ENCODE measurements at regions not wholly inside any gene's neighbourhood (a gene's known extent, or its start where the extent isn't known, plus 50 kb on each side); places are given as distances from the start of the nearest gene placed in this dataset.

- Mint-ChIP-seq H3K36me3 (ENCODE audit: unreplicated experiment) (no peaks in the 10 kb centered on the region), H3K4me1 (ENCODE audit: unreplicated experiment) (no peaks in the 10 kb centered on the region), H3K9me3 (ENCODE audit: unreplicated experiment) (no peaks in the 10 kb centered on the region), H3K4me3 (ENCODE audit: unreplicated experiment) (no peak overlapping the region), H3K27me3 (ENCODE audit: unreplicated experiment) (peaks cover 62% of the 10 kb centered on the region), H3K27ac (ENCODE audit: unreplicated experiment) (no peak overlapping the region)
- no peak for TF ChIP-seq CTCF (IDR thresholded peaks at IDR 0.05)
- no peak for DNase-seq (ENCODE audit: extremely low spot score, unreplicated experiment)
Measured at GRCh38 chr15:79582650-79583049, 150.5 kb downstream of the MINAR1 start.

GRCh38 chr15:79592126-79592525 is 160.0 kb downstream of the MINAR1 start:
- no peaks in the 10 kb centered on the region for H3K9me3 Mint-ChIP-seq (ENCODE audit: unreplicated experiment)
- H3K4me1 Mint-ChIP-seq (ENCODE audit: unreplicated experiment), result no peaks in the 10 kb centered on the region
- peaks cover 50% of the 10 kb centered on the region for H3K27me3 Mint-ChIP-seq (ENCODE audit: unreplicated experiment)
- peak; percentile 5 for DNase-seq (ENCODE audit: extremely low spot score, unreplicated experiment)
- TF ChIP-seq CTCF (IDR thresholded peaks at IDR 0.05), result no peak
- H3K4me3 Mint-ChIP-seq (ENCODE audit: unreplicated experiment), result no peak overlapping the region
- H3K27ac Mint-ChIP-seq (ENCODE audit: unreplicated experiment), result no peak overlapping the region
- no peaks in the 10 kb centered on the region for H3K36me3 Mint-ChIP-seq (ENCODE audit: unreplicated experiment)

GRCh38 chr15:79593119-79593869 is 161.2 kb downstream of the MINAR1 start:
- peak; percentile 38 for DNase-seq (ENCODE audit: extremely low spot score, unreplicated experiment)
- H3K27me3 Mint-ChIP-seq (ENCODE audit: unreplicated experiment), result peaks cover 43% of the 10 kb centered on the region
- peak; percentile 35 for TF ChIP-seq CTCF (IDR thresholded peaks at IDR 0.05)
- H3K9me3 Mint-ChIP-seq (ENCODE audit: unreplicated experiment), result no peaks in the 10 kb centered on the region
- no peaks in the 10 kb centered on the region for H3K4me1 Mint-ChIP-seq (ENCODE audit: unreplicated experiment)
- no peaks in the 10 kb centered on the region for H3K36me3 Mint-ChIP-seq (ENCODE audit: unreplicated experiment)
- no peak overlapping the region for H3K27ac Mint-ChIP-seq (ENCODE audit: unreplicated experiment)
- no peak overlapping the region for H3K4me3 Mint-ChIP-seq (ENCODE audit: unreplicated experiment)

- H3K4me3 Mint-ChIP-seq (ENCODE audit: unreplicated experiment), result no peak overlapping the region
- TF ChIP-seq CTCF (IDR thresholded peaks at IDR 0.05), result no peak
- H3K4me1 Mint-ChIP-seq (ENCODE audit: unreplicated experiment), result no peaks in the 10 kb centered on the region
- H3K27ac Mint-ChIP-seq (ENCODE audit: unreplicated experiment), result no peak overlapping the region
- no peaks in the 10 kb centered on the region for H3K9me3 Mint-ChIP-seq (ENCODE audit: unreplicated experiment)
- peaks cover 29% of the 10 kb centered on the region for H3K27me3 Mint-ChIP-seq (ENCODE audit: unreplicated experiment)
- no peaks in the 10 kb centered on the region for H3K36me3 Mint-ChIP-seq (ENCODE audit: unreplicated experiment)
- peak; percentile 57 for DNase-seq (ENCODE audit: extremely low spot score, unreplicated experiment)
Measured at GRCh38 chr15:79595306-79595705, 163.2 kb downstream of the MINAR1 start.

GRCh38 chr15:79595995-79596622 is 164.0 kb downstream of the MINAR1 start:
- Mint-ChIP-seq H3K4me3 (ENCODE audit: unreplicated experiment) (no peak overlapping the region), H3K27me3 (ENCODE audit: unreplicated experiment) (peaks cover 32% of the 10 kb centered on the region), H3K27ac (ENCODE audit: unreplicated experiment) (no peak overlapping the region), H3K36me3 (ENCODE audit: unreplicated experiment) (no peaks in the 10 kb centered on the region), H3K4me1 (ENCODE audit: unreplicated experiment) (no peaks in the 10 kb centered on the region), H3K9me3 (ENCODE audit: unreplicated experiment) (no peaks in the 10 kb centered on the region)
- peak; percentile 65 for TF ChIP-seq CTCF (IDR thresholded peaks at IDR 0.05)
- peak; percentile 73 for DNase-seq (ENCODE audit: extremely low spot score, unreplicated experiment)

Measured in osteocyte (in vitro differentiated cells).